GM18508 (cell line): ENCODE measurements at regions not wholly inside any gene's neighbourhood (a gene's known extent, or its start where the extent isn't known, plus 50 kb on each side); places are given as distances from the start of the nearest gene placed in this dataset.

Experiments
- ATAC-seq: cut with Tn5 transposase; IDR thresholded peaks from one replicate; pipeline ENCODE4 v1.9.1; 2021; ENCODE audit warnings: moderate number of reproducible peaks; ENCODE audit not compliant: insufficient read depth, unreplicated experiment

DNA sequence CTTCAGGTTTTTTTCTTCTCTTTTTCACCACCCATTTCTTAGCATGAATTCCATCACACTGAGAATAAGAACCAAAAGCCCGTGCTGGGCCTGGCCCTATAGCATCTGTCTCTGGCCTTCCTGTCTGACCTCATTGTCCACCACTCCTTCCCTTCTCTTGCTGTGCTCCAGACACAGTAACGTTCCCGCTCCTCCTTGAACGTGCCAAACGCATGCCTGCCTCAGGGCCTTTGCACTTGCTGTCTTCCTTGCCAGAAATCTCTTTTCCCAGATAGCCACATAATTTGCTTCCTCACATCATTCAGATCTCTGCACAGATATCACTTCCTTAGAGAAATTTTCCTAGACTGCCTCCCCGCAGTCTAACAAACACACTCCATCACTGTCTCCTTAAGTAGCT is 119.6 kb upstream of the CPSF6 start:
- no peak for ATAC-seq

DNA sequence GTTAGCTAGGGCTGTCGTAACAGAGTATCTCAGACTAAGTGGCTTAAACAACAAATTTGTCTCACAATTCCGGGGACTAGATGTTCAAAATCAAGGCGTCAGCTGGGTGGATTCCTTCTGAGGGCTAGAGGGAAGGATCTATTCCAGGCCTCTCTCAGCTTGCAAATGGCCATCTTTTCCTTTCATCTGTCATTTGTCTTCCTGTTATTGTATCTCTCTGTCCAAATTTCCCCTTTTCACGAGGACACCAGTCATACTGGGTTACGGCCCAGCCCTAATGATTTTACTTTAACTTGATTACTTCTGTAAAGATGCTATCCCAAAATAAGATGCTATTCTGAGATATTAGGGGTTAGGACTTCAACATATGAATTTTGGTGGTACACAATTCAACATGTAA is 119.0 kb upstream of the CPSF6 start:
- no peak for ATAC-seq

DNA sequence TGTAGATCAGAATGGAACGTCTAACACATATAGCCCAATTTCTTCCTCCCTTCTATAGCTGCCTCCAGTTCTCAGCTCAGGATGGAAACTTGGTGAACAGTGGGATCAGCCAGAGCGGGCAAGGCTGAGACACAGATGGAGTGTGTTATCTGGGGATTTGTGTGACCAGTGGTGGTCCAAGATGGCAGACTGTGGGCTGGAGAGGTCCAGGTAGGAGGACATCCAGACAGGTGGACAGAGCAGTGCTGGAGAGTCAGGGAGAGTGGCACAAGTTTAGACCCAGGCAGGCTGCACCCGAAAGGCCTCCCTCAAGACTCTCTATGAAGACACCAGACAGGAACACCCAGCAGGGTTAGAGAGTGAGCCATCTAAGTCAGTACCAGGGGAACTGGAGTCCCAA is 116.1 kb upstream of the CPSF6 start:
- no peak for ATAC-seq

DNA sequence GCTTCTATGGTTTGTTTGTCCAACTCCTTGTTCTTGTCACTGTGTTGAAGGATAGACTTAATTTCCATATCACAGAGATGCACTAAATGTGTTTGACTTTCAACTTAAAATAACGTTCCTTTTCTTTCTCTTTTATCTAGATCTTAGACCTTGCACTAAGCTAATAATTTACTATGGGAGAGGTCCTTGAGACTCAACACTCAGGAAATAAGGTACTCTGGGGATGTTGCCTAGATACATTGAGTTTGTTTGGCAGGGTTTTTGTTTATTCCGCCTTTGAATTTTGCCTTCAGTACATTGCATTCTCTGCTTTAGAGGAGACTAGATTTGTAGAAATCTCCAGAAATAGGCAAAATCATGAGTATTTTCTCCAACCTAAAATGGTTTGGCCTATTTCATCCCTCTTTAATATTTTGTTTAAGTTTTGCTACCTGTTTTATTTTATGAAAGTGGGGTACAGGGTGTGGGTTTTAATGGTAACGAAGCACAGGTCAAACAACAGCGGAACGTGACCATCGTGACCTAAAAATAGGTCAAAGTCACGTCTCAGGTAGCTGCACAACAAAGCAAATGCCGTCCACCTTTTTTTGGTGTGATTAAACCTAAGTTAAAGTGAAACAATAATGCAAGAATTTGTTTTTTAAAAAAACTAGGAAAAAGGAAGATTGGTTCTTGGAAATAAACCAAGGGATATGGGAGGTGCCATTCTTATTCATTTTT is 115.3 kb upstream of the CPSF6 start:
- ATAC-seq = no peak

DNA sequence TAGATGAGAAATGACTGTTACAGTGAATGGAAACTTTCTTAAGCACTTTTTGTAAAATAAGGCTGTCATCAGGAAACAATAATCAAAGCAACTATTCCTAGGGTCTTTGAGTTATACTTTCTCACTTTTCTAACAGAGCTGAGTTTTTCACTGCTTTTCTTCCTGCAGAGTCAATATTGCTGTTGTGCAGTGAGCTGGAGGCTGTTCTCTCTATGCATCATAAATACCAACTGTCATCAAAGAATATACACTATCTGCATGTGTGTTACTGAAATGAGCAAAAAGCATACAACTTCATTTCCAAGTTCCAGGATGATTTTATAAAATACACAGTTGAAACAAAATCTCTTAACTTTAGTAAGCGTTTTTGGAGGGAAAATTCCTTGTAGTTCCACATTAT is 110.4 kb upstream of the CPSF6 start:
- no peak for ATAC-seq

DNA sequence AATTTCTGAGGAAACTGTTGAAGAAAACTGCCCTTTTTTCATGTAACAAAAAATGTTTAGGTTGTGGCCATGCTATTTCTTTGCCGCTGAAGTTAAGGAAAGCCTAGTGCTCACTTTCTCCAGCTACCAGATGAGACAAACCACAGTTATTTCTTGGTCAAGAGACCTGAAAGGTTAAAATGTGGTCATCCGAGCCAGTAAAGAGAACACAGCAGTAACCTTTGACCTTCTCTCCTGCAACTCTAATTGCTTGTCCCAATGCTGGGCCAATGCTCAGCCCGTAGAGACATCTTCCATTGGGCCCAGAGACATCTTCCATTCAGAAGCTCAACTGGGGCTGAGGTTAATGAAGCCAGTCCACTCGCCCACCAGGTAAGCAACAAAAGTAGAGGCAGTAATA is 109.8 kb upstream of the CPSF6 start:
- ATAC-seq = no peak

DNA sequence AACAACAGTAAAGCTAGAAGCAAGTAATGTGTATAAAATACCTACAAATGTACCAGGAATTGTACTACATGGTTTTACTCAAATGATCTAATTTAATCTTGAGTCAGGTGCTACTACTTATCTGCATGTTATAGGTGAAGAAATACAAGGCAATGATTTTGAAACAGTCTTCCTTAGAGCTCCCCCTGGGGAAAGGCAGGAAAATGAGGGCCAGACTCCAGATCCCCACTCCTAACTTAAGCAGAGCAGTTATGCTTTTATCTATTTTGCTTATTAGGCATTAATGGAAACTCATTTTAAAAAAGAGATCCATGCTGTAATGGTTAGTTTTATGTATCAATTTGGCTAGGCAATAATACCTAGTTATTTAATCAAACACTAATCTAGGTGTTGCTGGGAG is 109.3 kb upstream of the CPSF6 start:
- ATAC-seq = no peak

DNA sequence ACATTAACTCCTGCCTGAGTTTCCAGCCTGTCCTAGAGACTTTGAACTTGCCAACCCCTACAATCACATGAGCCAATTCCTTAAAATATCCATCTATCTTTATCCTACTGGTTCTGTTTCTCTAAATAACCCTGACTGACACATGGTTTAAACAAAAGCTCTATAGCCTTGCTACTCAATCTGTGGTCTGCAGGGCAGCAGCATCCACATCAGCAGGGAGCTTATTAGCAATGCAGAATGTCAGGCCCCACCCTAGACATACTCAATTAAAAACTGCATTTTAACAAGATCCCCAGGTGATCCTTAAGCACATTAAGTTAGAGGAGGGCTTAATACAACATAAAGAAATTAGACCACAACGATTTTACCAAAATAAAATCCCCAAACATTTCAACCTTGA is 108.3 kb upstream of the CPSF6 start:
- no peak for ATAC-seq

DNA sequence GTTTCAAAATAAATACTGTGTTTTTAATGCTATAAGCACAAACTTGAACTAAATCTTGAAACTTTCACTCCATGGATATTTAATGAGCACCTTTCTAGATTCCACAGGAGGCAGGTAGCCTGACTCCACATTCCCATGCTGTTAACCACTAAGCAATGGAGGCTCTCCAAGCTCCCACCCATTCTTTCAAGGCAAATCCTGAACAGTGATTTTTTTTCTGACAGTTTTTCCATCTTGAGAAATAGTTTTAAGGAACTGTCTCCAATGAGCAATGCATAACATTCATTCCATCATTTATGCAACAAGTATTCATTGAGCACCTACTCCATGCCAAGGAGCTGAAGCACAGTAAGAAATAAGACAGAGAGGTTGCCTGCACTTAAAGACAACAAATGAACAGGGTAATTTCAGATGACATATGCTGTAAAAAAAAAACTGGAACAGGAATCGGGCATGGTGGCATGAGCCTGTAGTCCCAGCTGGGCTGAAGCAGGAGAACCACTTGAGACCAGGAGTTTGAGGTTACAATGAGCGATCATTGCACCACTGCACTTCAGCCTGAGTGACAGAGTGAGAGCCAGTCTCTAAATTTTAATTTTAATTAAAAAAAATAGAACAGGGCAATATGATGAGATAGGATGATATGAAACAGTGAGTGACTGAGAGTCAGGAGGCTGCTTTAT is 102.3 kb upstream of the CPSF6 start:
- ATAC-seq = no peak

DNA sequence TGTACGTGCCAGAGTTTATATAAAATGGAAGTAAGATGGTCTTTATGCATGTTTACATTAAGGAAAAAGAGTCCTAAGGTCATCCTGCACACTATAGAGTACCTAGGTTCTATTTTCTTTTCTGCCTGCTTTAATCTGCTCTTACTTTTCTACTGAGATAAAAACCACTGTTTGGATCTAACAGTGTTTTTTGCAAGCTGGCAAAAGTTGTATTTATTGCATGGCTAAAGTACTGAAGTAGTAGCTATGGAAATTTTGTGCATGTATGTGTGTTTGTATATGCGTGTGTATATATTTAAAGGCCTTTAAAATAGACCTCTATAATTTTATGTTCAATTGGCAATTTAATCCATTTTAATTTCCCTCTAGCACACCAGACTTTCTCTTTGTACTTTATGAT is 98.3 kb upstream of the CPSF6 start:
- no peak for ATAC-seq

DNA sequence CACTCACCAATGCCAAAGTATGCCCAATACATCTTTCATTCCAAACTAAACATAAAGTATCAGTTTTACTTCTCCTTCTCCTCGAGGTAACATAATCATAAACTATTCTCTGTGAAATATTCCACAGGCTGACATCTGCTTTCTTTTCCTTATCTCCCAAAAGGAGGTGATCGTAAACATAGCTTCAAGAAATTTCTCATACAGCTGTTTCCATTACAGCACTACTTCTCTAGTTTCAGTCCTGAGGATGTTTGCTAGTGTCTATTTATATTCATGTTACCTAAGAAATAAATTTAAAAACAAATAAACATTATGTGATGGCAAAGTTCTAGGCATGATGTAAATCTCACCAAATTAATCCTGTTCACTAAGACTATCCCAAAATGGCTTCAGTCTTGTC is 90.1 kb upstream of the CPSF6 start:
- no peak for ATAC-seq

DNA sequence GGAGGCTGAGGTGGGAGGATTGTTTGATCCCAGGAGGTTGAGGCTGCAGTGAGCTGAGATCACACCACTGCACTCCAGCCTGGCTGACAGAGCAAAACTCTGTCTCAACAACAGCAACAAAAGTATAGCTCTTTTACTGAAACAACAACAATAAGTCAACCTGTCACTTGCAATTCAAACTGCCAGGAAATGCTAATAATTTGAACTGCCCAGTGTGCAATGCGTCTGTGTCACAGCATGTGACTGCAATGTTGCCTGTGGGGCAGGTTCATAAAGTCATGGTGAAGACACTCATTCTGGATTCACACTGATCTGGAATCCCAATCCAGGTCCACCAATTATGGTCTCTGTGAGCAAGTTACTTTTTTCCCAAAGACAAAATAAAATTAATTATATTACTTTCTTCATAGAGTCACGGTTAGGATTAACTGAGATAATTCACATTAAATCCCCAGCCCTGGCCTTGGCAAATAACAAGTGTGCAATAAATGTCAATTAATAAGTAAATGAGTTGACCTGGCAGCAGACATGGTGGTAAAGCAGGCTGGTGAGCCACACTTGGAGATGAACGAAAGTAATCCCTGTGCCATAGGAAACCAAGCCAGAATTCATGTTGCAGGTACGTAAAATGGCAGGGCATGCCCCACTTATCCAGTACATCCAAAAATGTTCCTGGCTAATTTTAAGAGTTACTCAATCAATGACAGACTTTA is 89.1 kb upstream of the CPSF6 start:
- no peak for ATAC-seq

DNA sequence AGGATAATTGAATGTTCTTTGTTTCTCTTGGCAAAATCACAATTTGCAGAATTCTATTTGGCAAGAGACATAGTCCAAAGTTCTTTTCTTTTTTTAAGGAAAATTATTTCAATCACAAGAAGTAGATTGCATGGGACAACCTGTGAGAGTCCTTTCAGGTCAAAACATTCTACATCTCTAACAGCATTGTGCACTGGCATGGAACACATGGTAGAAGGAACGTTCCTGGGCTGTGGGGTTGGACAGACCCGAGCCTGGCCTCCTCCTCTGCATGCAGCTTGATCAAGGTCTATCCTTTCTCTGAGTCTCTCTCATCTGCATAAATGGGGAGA is 88.6 kb upstream of the CPSF6 start:
- no peak for ATAC-seq

DNA sequence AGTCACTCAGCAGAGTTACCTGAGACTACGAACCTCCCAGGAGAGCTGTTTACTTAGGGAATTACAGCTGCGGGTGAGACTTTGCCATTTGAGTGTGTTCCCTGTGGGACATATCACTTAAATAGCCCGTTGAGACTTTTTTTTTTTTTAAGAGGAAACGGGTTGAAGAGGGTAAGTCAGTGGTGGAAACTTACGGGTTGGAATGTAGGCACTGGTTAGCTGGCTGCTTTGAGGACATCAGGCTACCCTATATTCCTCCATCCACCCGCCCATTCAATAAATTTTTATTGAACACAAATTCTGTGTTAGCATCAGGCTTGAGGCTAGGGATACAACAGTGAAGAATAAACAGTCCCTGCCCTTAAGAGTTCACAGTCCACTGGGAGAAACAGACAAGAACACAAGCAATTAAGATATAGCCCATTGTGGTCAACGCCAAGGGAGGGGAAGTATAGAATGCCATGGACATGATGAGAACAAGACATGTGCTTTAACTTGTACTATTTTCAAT is 88.1 kb upstream of the CPSF6 start:
- no peak for ATAC-seq

DNA sequence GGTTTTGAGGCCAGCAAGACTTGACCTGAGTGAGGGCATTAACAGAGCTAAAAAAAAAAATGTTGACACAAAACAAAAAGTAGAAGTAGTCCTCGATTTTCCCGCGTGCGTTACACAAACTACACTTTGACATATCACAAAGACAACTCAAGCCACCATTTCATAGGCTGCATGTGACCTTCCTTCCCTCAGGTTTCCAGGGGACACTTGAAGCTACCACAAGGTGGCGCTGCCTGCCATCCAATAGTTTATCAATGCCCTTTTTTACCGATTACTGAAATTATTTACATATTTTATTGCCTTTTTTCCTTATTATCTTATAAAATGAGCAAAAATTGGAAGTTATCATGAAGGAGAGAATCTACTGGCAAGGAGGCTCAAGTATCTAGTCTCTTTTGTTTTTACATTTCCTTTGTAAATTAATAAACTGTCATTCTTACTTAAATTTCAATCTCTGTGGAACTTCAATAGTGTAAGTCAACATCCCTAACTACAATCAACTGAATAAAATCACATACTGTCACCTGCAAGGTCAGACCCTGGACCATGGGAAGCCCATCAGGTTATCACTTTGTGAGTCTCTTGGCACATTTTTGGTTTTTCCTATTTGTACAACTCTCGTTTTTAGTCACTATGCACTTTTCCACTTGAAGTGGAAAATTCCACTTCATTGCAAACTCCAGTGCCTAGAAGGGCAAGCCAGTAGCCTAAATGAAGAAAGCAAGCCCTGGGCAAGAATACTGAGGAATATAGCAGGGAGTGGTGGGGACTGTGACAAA is 84.6 kb upstream of the CPSF6 start:
- ATAC-seq = no peak

DNA sequence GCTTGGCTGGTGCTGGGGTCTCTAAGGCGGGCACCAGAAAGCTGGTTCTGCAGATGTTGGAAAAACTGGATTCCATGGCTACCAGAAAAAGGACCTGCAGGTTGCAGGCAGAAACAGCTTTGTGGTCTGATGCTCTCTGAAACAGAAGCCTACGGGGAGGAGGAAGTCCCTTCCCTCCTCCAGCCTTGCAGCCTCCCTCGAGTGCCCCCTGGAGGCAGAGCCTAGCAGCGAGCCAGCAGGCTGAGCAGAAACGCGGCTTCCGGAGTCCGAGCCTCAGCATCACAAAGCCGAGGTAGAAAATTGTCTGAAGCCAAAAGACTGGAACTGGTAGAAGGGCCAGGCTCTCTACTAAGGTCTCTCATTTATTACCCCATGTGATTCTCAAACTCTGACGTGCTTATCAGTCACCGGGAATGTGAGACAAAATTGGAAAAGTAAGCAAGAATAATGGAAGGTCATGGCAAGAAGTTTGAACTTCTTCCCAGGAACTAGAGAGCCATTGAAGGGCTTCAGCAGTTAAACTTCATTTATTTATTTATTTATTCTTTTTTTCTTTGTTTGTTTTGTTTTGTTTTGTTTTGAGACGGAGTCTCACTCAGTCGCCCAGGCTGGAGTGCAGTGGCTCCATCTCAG is 82.2 kb upstream of the CPSF6 start:
- peak; percentile 87 for ATAC-seq

DNA sequence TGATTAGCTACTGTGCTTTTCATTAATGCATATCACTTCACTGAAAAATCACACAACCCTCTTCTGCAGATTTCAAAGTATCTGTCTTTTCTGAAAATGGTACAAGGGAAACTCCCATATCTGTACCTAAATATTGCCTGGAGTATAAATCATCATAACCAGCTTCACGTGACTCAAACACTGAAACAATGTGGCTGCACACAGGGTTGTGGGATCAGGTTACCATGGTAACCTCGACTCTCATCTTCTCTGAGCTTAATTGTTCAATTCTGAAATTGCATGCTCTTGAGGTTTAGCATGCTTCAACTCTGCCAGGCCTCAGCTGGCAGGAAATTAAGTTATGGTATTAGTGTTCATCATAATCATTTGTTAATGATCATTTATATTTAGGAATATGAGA is 77.5 kb upstream of the CPSF6 start:
- ATAC-seq = no peak

DNA sequence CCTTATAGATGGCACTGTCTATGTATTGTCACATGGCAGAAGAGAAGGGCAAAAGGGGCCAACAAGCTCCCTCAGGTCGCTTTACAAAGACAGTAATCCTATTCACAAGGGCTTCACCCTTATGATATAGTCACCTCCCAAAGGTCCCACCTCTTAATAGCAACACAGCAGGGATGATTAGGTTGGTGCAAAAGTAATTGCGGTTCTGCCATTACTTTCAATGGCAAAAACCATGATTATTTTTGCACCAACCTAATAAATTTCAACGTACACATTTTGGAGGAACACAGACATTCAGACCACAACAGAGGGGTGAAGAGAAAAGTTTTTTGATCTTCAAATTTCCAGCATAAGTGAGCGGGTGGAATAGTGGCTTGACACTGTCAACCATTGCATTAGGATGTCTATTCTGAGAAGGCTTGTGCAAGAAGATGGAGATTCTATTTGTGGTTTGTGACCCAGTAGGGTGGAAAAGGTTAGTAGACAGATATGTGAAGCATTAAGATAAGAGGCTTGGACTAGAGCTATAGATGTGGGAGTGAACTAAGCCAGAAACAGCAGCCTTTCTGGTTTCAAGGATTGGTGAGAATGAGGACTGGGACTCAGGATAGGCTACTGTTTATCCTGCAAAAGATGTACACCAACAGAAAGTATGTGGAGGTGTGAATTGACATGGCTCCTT is 75.5 kb upstream of the CPSF6 start:
- no peak for ATAC-seq

DNA sequence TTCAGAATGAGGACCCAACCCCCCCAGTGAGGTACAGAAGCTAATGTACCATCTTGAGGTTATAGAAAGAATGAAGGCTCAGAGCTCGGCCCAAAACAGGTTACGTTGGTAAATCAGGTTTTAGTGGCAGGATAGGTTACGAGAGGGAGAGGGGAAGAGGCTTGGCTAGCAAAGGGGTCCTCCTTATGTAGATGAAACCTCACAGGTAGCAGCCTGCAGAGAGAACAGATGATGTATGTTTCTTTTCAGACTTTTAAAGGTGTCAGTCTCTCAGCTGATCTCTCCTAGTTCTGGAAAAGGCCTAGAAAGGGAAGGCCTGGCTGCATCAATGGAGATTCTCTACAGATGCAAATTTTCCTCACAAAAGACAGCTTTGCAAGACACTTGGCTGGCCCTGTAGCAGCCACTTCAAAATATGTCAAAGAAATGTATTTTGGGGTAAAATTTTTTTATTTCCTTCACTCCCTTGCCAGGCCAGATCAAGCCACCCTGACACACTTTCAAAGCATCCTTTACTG is 71.7 kb upstream of the CPSF6 start:
- ATAC-seq = no peak

DNA sequence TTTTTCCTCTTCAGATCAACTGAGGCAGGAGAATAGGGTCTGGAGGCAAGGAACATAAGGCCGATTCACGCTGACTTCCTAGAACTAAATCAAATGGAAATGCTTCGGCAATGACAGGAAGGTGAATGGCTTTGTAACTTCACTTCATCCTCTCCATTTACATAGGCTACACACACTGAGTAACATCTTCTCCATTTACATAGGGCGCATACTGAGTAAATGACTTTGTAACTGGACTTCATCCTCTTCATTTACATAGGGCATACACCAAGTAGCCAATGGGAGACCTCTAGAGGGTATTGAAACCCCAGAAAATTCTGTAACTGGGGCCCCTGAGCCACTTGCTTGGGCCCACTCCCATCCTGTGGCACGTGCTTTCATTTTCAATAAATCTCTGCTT is 71.0 kb upstream of the CPSF6 start:
- ATAC-seq = no peak
